ENCODE measurements at regions not wholly inside any gene's neighbourhood (a gene's known extent, or its start where the extent isn't known, plus 50 kb on each side); places are given as distances from the start of the nearest gene placed in this dataset.

DNA sequence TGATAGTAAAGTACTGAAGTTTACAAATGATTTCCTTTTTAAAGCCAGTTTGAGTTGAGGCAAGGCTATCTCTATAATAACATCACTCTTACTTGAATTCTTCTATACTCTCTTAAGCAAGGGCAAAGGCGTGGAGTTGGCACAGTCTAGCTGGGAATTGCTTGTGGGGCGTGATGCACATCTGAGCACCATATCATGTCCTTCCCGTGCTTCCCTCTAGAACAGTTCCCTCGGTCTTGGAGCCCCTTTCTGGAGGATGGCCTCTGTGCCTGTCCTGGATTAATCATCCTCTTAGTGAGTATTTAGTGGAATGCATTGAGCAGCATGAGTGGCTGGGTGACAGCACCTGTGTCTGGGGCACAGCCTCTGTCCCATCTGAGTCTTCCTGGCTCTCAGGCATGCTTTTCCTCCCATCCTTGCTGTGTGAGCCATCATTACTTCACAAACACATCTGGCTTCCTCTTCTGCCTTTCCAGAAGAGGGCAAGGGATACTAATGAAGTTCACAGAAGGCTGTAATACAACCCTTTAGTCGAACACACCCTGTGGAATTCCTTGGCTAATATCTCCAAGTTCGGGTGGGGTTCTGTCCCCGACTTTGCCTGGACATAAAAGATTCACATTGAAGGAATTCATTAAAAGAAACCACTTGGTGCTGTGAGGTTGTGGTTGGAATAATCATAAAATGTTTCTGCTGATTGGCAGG lies 188.2 kb downstream of the FNDC1 start:
- no peak overlapping the region for H3K18ac ChIP-seq (ENCODE audit: insufficient read length, low read depth, low read length)
- no peak overlapping the region for H3K27ac ChIP-seq (ENCODE audit: insufficient read length, low read depth, low read length)
- no peaks in the 10 kb centered on the region for H4K20me1 ChIP-seq (ENCODE audit: control insufficient read depth, insufficient read depth, insufficient read length)
- H3K9ac ChIP-seq (ENCODE audit: extremely low read depth, insufficient read length, low read length): no peak overlapping the region
- H2BK12ac ChIP-seq (ENCODE audit: insufficient read length, low read depth, low read length): no peak overlapping the region
- no peak overlapping the region for H4K91ac ChIP-seq (ENCODE audit: insufficient read length, low read depth, low read length)
- no peak overlapping the region for H3T11ph ChIP-seq (ENCODE audit: low read length)
- no peaks in the 10 kb centered on the region for H3K9me3 ChIP-seq (ENCODE audit: control insufficient read depth, low read depth, low read length)
- H2AFZ ChIP-seq (ENCODE audit: low read length): no peak overlapping the region
- TF ChIP-seq, protein P1, sequence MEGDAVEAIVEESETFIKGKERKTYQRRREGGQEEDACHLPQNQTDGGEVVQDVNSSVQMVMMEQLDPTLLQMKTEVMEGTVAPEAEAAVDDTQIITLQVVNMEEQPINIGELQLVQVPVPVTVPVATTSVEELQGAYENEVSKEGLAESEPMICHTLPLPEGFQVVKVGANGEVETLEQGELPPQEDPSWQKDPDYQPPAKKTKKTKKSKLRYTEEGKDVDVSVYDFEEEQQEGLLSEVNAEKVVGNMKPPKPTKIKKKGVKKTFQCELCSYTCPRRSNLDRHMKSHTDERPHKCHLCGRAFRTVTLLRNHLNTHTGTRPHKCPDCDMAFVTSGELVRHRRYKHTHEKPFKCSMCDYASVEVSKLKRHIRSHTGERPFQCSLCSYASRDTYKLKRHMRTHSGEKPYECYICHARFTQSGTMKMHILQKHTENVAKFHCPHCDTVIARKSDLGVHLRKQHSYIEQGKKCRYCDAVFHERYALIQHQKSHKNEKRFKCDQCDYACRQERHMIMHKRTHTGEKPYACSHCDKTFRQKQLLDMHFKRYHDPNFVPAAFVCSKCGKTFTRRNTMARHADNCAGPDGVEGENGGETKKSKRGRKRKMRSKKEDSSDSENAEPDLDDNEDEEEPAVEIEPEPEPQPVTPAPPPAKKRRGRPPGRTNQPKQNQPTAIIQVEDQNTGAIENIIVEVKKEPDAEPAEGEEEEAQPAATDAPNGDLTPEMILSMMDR (conservative IDR thresholded peaks at IDR 0.05): no peak
- Mint-ChIP-seq H3K4me3 (no peak overlapping the region), H3K36me3 (ENCODE audit: insufficient read depth in 1 of 3, low read depth in 3 of 3) (no peaks in the 10 kb centered on the region), H3K9me3 (peaks cover 0 to 60% of the 10 kb centered on the region in 2 experiments; a peak in 2 of 5 replicates), H3K4me1 (no peaks in the 10 kb centered on the region), H3K27me3 (ENCODE audit: low read depth) (peaks cover 15% of the 10 kb centered on the region), H3K27ac (no peak overlapping the region)
- H3K14ac ChIP-seq (ENCODE audit: insufficient read depth, low read length): no peak overlapping the region
- no peak overlapping the region for H3K4me2 ChIP-seq (ENCODE audit: insufficient read depth, insufficient read length, low read length)
- no peaks in the 10 kb centered on the region for H3K79me1 ChIP-seq (ENCODE audit: insufficient read depth, low read depth, low read length, poor library complexity, severe bottlenecking)
- no peak overlapping the region for H2BK15ac ChIP-seq (ENCODE audit: low read depth, low read length)
- no peak overlapping the region for H2BK120ac ChIP-seq (ENCODE audit: low read depth, low read length, poor library complexity, severe bottlenecking)
- no peak overlapping the region for H4K5ac ChIP-seq (ENCODE audit: insufficient read length, low read depth, low read length)
- H3K27me3 ChIP-seq (ENCODE audit: insufficient read depth, low read length): no peaks in the 10 kb centered on the region
- no peak overlapping the region for H3K56ac ChIP-seq (ENCODE audit: insufficient read length, low read depth, low read length)
- no CpG with 5 or more reads among the region's 7 CpGs for WGBS (ENCODE audit: extremely low coverage, insufficient read length, low lambda C conversion rate)
- H3K23me2 ChIP-seq (ENCODE audit: insufficient read length, low read depth, low read length, poor library complexity, severe bottlenecking): no peaks in the 10 kb centered on the region
- no peak overlapping the region for H4K8ac ChIP-seq (replicated peaks; ENCODE audit: insufficient read length, low read depth, low read length)
- no peak overlapping the region for H2BK5ac ChIP-seq (ENCODE audit: insufficient read length, low read length)
- no peaks in the 10 kb centered on the region for H3K79me2 ChIP-seq (ENCODE audit: insufficient read depth, low read length)
- no peak overlapping the region for H2AK5ac ChIP-seq (ENCODE audit: insufficient read length, low read length)
- H2BK20ac ChIP-seq (ENCODE audit: low read depth, low read length, poor library complexity, severe bottlenecking): no peak overlapping the region
- no peaks in the 10 kb centered on the region for H3K4me1 ChIP-seq (ENCODE audit: insufficient read depth, low read length)
- no peak for DNase-seq
- H3K23ac ChIP-seq (ENCODE audit: insufficient read length, low read depth, low read length): no peak overlapping the region
- H3K4ac ChIP-seq (ENCODE audit: low read depth, low read length): no peak overlapping the region

Data from H9 (cell line).